ENCODE measurements at regions not wholly inside any gene's neighbourhood (a gene's known extent, or its start where the extent isn't known, plus 50 kb on each side); places are given as distances from the start of the nearest gene placed in this dataset.

GRCh38 chr10:3898821-3899220 lies 113.8 kb upstream of the KLF6 start:
- Mint-ChIP-seq H3K9me3 (no peaks in the 10 kb centered on the region), H3K4me1 (peaks cover 15% of the 10 kb centered on the region), H3K4me3 (no peak overlapping the region), H3K36me3 (no peaks in the 10 kb centered on the region), H3K27me3 (ENCODE audit: low read depth) (no peaks in the 10 kb centered on the region), H3K27ac (no peak overlapping the region)
- no peak for TF ChIP-seq CTCF (IDR thresholded peaks at IDR 0.05; ENCODE audit: unreplicated experiment)
- DNase-seq (ENCODE audit: low spot score in 2 of 2, unreplicated experiment in 2 of 2): no peak

GRCh38 chr10:3897156-3897555 lies 112.1 kb upstream of the KLF6 start:
- DNase-seq (ENCODE audit: low spot score in 2 of 2, unreplicated experiment in 2 of 2): no peak
- Mint-ChIP-seq H3K36me3 (no peaks in the 10 kb centered on the region), H3K4me3 (no peak overlapping the region), H3K27ac (no peak overlapping the region), H3K4me1 (peaks cover 22% of the 10 kb centered on the region), H3K27me3 (ENCODE audit: low read depth) (no peaks in the 10 kb centered on the region), H3K9me3 (no peaks in the 10 kb centered on the region)
- TF ChIP-seq CTCF (IDR thresholded peaks at IDR 0.05; ENCODE audit: unreplicated experiment): no peak

GRCh38 chr10:3896161-3896560 lies 111.2 kb upstream of the KLF6 start:
- H3K27me3 Mint-ChIP-seq (ENCODE audit: low read depth): no peaks in the 10 kb centered on the region
- TF ChIP-seq CTCF (IDR thresholded peaks at IDR 0.05; ENCODE audit: unreplicated experiment): no peak
- no peaks in the 10 kb centered on the region for H3K9me3 Mint-ChIP-seq
- H3K27ac Mint-ChIP-seq: no peak overlapping the region
- no peak overlapping the region for H3K4me3 Mint-ChIP-seq
- H3K4me1 Mint-ChIP-seq: peaks cover 26% of the 10 kb centered on the region
- DNase-seq (ENCODE audit: low spot score in 2 of 2, unreplicated experiment in 2 of 2): no peak
- no peaks in the 10 kb centered on the region for H3K36me3 Mint-ChIP-seq

GRCh38 chr10:3895045-3895631 lies 110.1 kb upstream of the KLF6 start:
- no peak overlapping the region for H3K4me3 Mint-ChIP-seq
- no peaks in the 10 kb centered on the region for H3K27me3 Mint-ChIP-seq (ENCODE audit: low read depth)

GRCh38 chr10:3893901-3894563 lies 109.0 kb upstream of the KLF6 start:
- no peaks in the 10 kb centered on the region for H3K9me3 Mint-ChIP-seq
- H3K27me3 Mint-ChIP-seq (ENCODE audit: low read depth): no peaks in the 10 kb centered on the region
- no peaks in the 10 kb centered on the region for H3K36me3 Mint-ChIP-seq
- TF ChIP-seq CTCF (IDR thresholded peaks at IDR 0.05; ENCODE audit: unreplicated experiment): no peak
- no peak for DNase-seq (ENCODE audit: low spot score in 2 of 2, unreplicated experiment in 2 of 2)
- H3K27ac Mint-ChIP-seq: peak overlapping the region; percentile 72
- peaks cover 37% of the 10 kb centered on the region for H3K4me1 Mint-ChIP-seq
- H3K4me3 Mint-ChIP-seq: no peak overlapping the region

More at GRCh38 chr10:3895045-3895631, 110.1 kb upstream of the KLF6 start:
- Mint-ChIP-seq H3K27ac (no peak overlapping the region), H3K9me3 (no peaks in the 10 kb centered on the region), H3K4me1 (peaks cover 30% of the 10 kb centered on the region), H3K36me3 (no peaks in the 10 kb centered on the region)
- DNase-seq (ENCODE audit: low spot score in 2 of 2, unreplicated experiment in 2 of 2): no peak
- TF ChIP-seq CTCF (IDR thresholded peaks at IDR 0.05; ENCODE audit: unreplicated experiment): no peak
